ENCODE measurements at regions not wholly inside any gene's neighbourhood (a gene's known extent, or its start where the extent isn't known, plus 50 kb on each side); places are given as distances from the start of the nearest gene placed in this dataset.

GRCh38 chr3:18843188-18843587, 305.1 kb upstream of the KCNH8 start:
- Histone ChIP-seq H3K14ac (replicated peaks; ENCODE audit: low read depth, low read length) (no peak overlapping the region), H3K56ac (ENCODE audit: extremely low read depth, insufficient read depth, low read length) (no peak overlapping the region), H2AK5ac (ENCODE audit: low read depth, low read length) (no peak overlapping the region), H3K36me3 (ENCODE audit: control insufficient read depth, insufficient read depth, low read length) (no peaks in the 10 kb centered on the region), H3K9ac (ENCODE audit: low read depth, low read length) (no peak overlapping the region), H3K79me1 (ENCODE audit: low read depth in 1 of 2, low read length in 2 of 2) (no peaks in the 10 kb centered on the region), H3K23ac (ENCODE audit: low read depth, low read length) (no peak overlapping the region), H2BK20ac (ENCODE audit: low read depth, low read length) (no peak overlapping the region), H3K27ac (ENCODE audit: insufficient read depth, low read length) (no peak overlapping the region), H3K4me2 (ENCODE audit: low read depth, low read length) (no peak overlapping the region), H2BK5ac (ENCODE audit: low read depth, low read length, poor library complexity, severe bottlenecking) (no peak overlapping the region), H3K18ac (ENCODE audit: low read depth, low read length) (no peak overlapping the region), H3K4ac (ENCODE audit: low read depth, low read length) (no peak overlapping the region), H4K91ac (ENCODE audit: insufficient read depth, low read depth, low read length) (no peak overlapping the region), H4K20me1 (ENCODE audit: insufficient read depth, low read length) (no peaks in the 10 kb centered on the region), H3K4me1 (ENCODE audit: control insufficient read depth, insufficient read depth, low read length) (no peaks in the 10 kb centered on the region), H3K27me3 (ENCODE audit: control insufficient read depth, insufficient read depth, low read length) (no peaks in the 10 kb centered on the region), H3K9me1 (ENCODE audit: insufficient read depth, low read length) (no peaks in the 10 kb centered on the region), H3K4me3 (ENCODE audit: insufficient read depth, low read depth, low read length) (no peak overlapping the region), H4K5ac (ENCODE audit: low read depth, low read length) (no peak overlapping the region), H2BK15ac (ENCODE audit: low read depth, low read length) (no peak overlapping the region), H2BK120ac (ENCODE audit: low read depth, low read length) (no peak overlapping the region), H3K9me3 (ENCODE audit: control insufficient read depth, insufficient read depth, low read length) (peaks cover 4% of the 10 kb centered on the region; the same call in 1 of the 2 replicates), H2AFZ (replicated peaks; ENCODE audit: low read length, poor library complexity) (no peak overlapping the region), H2AK9ac (replicated peaks; ENCODE audit: low read depth, low read length, poor library complexity) (no peak overlapping the region), H4K8ac (ENCODE audit: low read depth in 2 of 2, low read length in 2 of 2) (no peak overlapping the region)
- ATAC-seq (ENCODE audit: low read depth) (no peak), DNase-seq (no peak)
- TF ChIP-seq ELK1 (IDR thresholded peaks at IDR 0.05; ENCODE audit: borderline replicate concordance, low read depth, low read length) (no peak), CEBPB (IDR thresholded peaks at IDR 0.05; ENCODE audit: low read depth, low read length) (no peak), BHLHE40 (IDR thresholded peaks at IDR 0.05; ENCODE audit: low read depth, low read length) (no peak), RAD21 (IDR thresholded peaks at IDR 0.05; ENCODE audit: low read length) (no peak), USF2 (IDR thresholded peaks at IDR 0.05; ENCODE audit: low read depth, low read length) (no peak), RCOR1 (IDR thresholded peaks at IDR 0.05; ENCODE audit: insufficient replicate concordance, low read length) (no peak), MXI1 (IDR thresholded peaks at IDR 0.05; ENCODE audit: borderline replicate concordance, low read depth, low read length) (no peak), POLR2A (IDR thresholded peaks at IDR 0.05; ENCODE audit: low read depth, low read length) (no peak)
- WGBS, 2 experiments (ENCODE audit: extremely low coverage in 2 of 2, insufficient read length in 1 of 2): no CpG with 5 or more reads among the region's 3 CpGs
- in situ Hi-C loops (cut with MboI; ENCODE audit: low sequenced_read_pairs) (no loop called here), intact Hi-C loops (cut with micrococcal nuclease) (no loop called here), dilution Hi-C loops (cut with HindIII; ENCODE audit: low sequenced_read_pairs, unreplicated experiment) (no loop called here)
- BruUV-seq (replicated peaks): no TSS peak
- POLR2A ChIA-PET (ENCODE audit: unreplicated experiment): no interaction called here
- CTCF ChIA-PET: no interaction called here
